HG03439 (cell line): ENCODE measurements at regions not wholly inside any gene's neighbourhood (a gene's known extent, or its start where the extent isn't known, plus 50 kb on each side); places are given as distances from the start of the nearest gene placed in this dataset.

Experiments
- ATAC-seq: cut with Tn5 transposase; IDR thresholded peaks from one replicate; pipeline ENCODE4 v1.9.1; 2021; ENCODE audit warnings: mild to moderate bottlenecking, moderate library complexity; ENCODE audit not compliant: unreplicated experiment

DNA sequence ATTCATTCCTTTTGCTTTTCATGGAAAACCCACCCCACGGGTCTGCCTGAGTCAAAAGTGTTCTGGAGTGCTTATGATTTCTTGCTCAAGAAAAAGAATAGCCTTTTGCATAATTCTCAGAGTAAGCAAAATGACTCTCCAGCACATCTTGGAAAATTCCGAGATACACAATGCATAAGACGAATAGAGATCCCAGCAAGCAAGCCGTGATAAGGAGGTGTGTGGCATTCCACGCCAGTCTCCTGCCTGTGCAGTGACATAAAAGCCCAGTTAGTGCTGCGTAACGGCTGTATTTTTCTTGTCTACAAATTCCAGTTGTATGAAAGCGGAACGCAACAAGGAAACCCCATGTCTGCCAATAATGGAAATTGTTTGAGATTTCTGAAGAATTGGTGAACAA is 237.9 kb upstream of the GATB start:
- no peak for ATAC-seq

DNA sequence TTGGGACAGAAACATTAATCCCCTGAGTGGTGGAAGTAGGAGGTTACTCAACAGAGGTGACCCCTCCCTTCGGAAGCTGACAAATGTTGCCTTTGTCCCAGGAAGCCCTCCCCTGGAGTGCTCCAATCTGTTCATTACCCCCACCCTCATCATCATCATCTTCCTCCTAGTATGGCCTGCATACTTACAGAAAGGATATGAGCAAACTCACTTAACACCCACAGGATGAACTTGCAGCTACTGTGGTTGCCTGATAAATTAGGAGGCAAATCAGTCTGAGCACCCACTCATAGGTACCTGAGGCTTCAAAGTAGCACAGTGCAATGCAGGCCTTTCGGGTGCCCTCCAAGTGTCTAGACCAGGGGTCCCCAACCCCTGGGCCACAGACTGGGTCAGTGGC is 236.7 kb upstream of the GATB start:
- no peak for ATAC-seq

DNA sequence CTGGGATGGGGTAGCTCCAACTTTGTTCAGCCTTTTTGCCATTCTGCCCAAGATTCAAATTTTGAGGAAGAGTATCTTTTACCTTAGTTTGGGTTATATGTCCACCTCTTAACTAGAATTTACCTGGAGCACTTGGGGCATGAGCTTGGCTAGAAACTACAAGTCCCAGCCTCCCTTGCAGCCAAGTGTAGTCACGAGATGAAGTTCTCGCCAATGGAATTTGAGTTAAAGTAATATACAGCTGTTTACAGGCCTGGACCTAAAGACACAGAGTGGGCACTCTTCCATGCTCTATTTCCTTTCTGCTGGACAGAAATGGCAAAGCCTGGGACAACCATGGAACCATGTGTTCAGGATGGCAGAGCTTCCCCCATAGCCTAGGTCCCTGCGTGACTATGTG is 233.6 kb upstream of the GATB start:
- ATAC-seq, result no peak

DNA sequence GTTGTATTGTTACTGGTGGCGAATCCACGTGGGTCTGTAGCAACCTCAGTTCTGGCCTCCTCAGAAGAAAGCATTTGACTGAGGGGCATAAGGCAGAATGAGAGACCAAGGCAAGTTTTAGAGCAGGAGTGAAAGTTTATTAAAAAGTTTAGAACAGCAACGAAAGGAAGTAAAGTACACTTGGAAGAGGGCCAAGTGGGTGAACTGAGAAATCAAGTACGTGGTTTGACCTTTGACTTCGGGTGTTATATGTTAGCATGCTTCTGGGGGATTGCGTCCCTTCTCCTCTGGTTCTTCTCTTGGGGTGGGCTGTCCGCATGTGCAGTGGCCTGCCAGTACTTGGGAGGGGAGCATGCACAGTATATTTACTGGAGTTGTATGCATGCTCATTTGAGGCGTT is 232.7 kb upstream of the GATB start:
- ATAC-seq, result no peak

DNA sequence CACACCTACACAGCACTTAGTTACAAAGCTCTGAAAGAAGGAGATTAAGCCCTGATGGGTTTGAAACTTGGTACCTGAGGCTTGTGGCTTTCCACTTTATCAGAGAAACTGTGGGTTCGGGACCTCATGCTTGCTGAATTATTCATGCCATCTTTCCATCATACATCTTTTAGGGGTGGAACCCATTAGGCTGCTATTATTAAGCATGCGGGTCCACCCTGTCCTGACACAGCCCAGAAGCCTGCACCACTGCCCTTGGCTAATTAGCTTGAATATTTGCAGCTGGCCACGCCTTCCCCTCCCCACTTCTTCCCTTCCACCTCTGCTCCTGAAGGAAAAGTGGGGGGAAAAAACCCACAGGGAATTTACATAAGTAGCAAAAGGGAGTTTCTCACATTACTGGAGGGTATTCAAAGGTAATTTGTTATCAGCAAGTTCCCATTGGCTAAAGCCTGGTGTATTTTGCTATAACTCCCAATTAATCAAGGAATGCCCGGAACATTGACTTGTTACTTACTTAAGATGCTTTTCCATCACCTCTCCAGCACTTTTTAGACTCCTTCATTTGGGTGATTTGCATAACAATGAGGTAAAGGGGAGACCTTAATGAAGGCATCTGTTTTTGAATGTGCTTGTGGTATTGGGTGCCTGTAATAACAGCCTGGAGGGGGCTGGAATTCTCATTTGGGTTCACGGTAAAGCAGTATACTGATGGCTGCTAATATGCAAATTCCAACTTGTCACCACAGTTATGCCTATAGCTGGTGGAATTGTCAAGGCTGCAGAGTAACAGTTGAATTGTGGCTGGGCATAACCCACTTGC is 231.7 kb upstream of the GATB start:
- ATAC-seq, result no peak

DNA sequence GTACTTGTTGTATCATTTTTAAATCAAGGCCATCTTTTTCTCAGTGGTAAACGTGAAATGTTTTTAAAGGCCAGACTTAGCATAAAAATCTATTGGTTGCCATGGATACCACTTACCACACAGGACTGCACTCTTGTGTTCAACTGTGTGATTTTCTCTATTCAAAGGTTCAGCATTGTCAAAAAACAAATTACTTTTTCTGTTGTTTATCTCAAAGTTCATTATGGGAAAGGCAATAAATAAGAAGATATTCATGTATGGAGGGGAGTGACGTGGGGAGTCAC is 231.0 kb upstream of the GATB start:
- no peak for ATAC-seq

DNA sequence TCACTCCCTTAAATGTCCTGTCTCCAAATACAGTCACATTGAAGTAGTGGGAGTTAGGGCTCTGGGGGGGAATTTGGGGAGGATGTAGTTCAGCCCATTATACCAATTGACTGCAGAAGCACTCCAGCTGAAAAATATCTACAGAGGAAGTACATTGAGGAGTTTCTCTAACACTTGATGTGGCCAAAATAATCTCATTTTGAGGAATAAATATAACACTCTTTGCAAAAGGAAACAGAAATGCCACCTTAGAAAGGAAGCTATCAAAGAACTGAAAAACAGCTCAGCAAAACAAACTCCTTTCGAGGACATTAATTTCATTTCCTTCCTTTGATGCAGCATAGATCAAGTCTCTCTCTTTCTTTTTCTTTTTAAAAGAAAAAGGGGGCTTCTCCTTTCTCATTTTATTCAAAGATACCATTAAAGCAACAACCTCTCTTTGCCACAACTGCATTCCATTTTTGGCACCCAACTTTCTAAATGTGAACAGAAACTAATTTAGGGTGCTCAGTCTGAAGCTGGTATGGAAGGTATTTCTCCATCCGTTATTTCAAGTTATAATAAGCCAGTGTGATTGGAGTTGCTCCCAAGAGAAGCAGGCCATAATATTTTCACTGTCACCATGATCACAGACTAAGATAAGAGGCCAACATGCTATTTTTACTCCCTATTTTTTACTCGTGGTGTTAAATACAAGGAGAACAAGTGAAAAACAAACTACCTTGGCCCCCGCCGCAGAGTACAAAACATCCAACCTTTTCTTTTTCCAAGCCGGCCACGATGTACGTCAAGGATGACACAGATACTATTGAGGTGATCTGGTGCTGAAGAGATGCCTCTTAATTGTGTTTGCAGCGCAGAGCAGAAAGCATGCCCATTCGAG is 230.4 kb upstream of the GATB start:
- ATAC-seq, result no peak

DNA sequence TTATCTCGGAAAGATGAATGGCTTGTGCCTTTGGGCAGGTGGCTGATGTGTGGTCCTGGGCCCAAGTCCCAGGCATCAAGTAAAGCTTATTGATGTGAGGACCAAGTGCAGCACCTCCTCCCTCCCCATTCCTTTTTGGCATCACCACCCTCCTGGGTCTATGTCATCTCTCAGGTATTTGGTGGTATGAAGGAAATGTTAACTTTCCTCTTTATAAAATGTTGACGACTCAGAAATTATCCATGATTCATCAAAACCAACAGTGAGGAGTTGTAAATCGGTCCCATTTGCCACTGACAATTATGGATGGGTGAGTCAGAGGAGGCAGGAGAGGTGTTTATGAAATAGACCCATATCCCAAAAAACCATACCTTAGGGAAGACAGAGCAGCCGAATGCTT is 229.4 kb upstream of the GATB start:
- no peak for ATAC-seq

DNA sequence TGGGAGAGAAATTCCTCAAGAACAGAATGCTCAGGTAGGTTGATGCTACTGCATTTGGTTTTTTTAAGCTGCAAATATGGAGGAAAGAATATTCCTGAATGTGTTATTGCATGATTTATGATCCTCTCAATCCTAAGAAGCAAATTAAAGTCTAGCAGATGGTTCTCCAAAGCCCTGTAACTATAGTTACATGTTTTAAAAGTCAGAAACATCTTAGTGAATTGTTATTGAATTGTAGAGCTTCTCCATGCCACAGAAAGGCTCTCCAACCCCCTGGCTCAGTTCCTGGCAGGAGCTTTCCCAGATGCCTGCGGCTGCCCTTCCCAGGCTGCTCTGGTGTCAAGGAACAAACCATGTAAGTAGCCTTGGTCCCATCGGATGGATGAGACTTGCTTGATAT is 227.8 kb upstream of the GATB start:
- no peak for ATAC-seq

DNA sequence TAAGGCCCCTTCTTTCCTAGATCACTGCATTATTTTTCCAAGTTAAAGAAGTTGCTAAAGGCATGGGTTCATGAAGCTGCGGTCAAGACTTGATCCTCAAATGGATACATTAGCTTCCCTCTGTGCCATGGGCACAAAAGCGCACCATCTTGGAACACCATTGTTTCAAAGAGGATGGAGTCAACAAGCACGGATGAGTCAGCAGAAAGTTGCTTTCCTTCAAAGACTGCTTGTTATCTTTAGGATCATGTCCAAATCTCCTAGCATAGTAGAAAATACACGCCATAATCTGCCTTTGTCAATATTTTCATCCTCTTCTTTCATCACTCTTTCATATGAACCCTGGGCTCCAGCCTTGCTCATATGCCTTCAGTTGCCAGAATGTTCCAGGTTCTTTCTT is 226.8 kb upstream of the GATB start:
- ATAC-seq, result no peak

DNA sequence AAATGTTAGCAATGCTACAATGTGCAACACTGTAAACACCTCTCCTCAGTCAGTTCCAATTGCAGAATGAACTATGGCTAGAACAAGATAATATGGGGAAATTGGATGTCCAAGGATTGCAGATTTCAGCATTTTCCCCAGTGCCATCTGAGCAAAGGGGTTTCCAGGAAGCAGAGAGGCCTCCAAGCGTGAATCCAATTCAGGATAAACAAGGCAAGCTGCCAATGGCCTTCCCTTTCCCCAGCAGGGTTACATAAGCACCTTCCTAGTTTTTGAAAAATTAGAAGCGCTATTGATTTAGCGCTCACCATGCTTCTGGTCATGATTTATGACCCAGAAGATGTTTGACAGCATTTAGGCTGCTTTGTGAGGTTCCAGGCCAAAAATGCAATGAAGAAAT is 223.0 kb upstream of the GATB start:
- ATAC-seq, result no peak

DNA sequence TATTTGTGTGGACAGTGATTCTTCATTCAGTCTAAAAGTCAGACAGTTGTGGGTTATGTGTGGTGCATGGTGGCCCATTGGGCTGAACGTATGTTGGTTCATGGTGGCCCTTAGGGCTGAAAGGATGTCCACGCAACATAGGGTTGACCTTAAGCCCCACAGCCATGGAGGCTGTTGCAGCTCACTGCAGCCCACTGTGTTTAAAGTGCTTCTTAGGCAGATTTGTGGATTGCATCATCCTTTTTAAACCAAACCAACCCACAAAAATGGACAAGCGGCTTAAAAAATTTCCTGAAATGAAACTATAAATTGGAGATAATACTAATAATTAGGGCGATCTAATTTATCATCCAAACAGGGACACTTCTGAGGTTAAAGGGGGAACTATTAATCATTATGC is 219.0 kb upstream of the GATB start:
- no peak for ATAC-seq

DNA sequence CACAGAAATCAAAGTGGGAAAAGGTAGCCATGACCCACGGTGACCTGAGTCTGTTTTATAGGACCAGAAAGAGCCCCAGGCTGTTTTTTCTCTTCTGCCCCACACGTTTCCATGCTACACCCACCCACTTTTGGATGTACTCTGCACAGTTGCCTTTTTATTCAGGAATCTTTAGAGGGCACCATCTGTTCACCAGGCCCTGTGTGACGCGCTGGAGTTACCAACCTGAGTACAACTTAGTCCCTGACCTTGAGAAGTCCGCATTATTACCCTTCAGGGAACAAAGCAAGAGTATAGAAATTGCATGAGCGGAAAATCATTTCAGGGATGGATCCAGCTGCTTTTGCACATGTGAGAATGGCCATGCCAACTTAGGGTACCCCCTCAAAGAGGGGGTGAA is 207.8 kb upstream of the GATB start:
- no peak for ATAC-seq

DNA sequence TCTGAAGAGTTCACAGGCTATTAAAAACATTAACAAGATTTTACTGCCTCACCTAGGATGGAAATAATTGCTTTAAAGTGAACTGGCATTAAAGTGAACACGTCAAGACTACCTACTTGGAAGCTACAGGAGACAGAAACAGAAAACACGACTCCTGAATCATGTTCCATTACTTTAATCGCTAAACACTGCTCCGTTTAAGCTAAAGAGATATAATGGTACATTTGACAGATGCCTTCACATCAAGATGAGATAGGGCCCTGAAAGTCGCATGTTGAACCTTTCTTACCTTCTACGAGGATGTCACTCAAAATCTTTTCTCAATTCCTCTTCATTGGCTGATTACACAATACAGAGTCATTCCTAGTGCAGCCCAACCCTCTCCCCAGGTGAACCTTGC is 206.3 kb upstream of the GATB start:
- ATAC-seq, result no peak

DNA sequence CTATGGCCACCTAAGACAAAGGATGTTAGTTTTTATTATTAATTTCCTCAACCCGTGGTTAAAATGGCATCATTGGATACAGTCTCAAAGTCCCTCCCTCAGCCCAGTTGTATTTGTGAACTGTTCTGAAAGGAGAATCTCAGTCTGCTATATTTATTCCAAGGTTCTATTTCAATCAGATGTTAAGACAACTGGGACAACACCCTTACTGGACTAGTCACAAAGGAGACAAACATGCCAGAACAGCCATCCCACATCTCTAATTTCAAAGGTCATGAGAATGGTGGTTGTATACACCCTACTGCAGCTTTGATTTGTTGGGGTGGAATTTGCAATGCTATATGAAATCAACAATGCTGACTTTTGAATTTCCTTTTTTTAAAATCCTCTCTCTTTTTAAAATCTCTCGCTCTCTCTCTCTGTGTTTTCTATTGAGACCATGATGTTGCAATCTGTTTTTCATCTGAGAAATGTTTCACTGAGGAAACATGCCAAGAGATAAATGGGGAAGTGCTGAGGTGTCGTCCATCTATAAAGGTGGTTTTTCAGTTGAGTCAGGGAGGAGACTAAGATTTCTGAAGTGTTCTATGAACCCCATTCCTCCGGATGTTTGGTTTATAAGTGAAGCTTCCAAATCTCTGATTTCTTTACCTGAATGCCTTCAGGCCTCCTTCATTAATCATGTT is 201.5 kb upstream of the GATB start:
- no peak for ATAC-seq

DNA sequence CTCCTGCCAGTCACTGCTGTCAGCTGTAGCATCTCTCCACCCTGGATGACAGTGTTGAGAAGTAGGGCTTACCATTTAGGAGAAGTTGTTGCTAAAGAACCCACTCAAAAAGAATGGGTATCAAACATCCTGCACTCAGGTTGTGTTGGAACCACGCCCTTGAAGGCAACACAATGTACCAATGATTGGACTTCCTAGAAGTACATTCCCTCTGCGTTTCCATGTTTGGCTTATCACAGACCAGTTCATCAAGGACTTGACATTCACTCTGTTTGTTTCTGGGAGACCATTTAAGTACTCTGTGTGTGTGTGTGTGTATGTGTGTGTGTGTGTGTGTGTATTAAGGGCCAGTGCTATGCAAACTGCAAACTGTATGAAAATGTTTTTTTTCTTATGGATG is 200.6 kb upstream of the GATB start:
- no peak for ATAC-seq

DNA sequence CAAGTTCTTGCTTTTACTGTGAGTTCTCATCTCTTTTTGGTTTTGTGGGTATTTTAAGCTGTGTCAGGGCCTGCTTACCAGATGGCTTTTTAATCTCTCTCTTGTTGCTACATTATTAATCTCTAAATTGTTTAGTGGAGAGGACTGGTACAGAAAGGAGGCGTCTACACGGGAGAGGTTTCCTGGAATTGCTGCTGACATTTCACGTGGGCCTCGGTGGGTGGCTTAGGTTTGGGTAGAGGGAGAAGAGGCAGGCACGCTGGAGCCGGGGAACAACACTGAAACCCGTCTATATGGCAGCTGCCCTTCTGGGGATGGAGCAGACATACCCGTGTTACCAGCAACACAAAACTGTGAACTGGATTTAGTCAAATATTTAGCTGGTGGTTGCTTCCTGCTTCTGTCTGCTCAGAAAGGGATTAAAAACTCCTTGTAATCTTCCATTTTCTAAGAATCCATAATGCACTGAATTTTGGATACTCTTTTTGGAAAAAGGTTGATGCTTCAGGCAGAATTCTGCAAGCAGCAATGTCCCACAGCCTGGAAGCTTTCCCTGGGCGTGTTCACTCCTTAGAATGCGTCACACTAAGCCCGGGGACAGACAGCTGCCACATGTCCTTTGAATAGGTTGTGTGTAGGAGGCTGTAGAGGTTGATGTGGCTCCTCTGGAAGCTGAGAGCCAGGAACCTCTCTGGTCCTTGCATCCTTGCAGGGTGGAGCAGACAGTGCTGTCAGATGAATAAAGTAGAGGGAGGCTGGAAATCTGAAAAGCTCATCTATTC is 199.8 kb upstream of the GATB start:
- ATAC-seq, result no peak

DNA sequence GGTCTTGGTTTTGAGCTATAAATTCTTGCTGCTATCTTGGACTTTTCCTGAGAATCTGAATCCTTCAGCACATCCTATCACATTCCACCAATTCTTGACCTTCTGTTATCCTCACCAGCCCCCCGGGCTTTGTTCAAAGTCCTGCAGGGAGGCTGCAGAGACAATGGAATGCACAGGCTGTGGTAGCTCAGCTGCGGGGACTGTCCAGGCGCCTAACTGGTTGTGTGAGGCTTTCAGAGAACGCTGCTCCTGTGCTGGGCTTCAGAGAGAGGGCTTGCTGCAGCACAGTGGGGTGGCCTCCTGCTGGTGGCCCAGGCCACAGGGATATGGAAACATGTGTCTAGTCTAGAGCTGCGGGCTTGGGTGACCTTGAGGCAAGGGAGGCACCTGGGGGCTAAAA is 196.3 kb upstream of the GATB start:
- ATAC-seq, result no peak

DNA sequence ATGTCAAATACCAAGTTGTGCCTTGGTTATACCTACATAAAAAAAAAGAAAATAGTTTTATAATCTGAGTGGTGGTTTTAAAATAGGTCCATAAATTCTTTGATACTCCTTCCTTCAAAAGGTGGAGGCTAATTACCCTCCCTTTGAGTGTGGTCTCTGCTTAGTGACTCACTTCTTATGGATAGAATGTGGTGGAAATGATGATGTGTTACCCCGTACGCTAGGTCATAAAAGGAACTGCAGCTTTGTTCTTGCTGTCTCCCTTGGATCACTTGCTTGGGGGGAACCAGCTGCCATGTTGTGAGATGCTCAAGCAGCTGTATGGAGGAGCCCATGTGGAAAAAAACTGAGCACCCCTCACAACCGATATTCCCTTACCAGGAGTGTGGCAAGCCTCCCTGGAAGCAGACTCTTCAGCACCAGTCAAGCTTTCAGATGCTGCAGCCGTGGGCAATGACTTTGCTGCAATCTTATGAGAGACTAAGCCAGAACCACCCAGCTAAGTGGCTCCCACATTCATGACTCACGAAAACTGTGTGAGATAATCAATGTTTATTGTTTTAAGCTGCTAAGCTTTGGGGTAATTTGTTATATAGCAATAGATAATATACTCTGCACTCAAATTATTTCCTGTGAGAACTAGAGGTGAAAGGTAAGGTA is 195.0 kb upstream of the GATB start:
- no peak for ATAC-seq

DNA sequence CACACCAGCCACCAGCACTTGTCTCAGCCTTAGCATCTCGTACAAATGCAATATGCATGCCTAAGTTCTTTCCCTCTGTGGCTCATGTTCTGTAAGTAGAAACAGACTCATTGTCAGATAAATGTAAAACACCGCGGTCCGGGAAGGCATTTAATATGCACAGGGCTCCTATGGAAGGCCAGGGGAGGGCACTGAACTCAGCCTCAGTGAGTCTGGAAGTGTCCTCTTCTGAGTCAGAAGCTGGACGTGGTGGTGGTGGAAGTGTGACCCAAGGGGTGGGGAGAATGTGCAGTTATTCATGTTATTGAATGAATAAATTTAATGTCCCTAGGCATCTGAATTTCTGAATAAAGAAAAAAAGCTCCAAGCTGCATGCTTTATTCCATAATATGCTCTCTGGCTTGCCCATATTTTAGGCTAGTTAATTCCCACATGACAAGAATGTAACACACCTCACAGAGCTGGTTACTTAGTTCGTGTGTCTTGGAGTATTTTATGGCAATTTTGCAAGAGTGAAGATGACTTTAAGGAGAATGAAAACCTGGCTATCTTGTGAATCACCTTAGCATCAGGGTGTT is 193.1 kb upstream of the GATB start:
- no peak for ATAC-seq
